Nephron (organoid): ENCODE measurements at regions not wholly inside any gene's neighbourhood (a gene's known extent, or its start where the extent isn't known, plus 50 kb on each side); places are given as distances from the start of the nearest gene placed in this dataset.

Source experiments
- H3K27ac Mint-ChIP-seq, 3 experiments: 2 replicates each; pipeline ENCODE4 v1.8.0; 2020; ENCODE audit warnings: mixed read lengths in 3 of 3, mild to moderate bottlenecking in 2 of 3, moderate library complexity in 1 of 3
- H3K27me3 Mint-ChIP-seq: 2 replicates; pipeline ENCODE4 v1.8.0; 2021; ENCODE audit warnings: low read depth, mild to moderate bottlenecking, moderate library complexity, mixed read lengths
- H3K36me3 Mint-ChIP-seq: 2 replicates; pipeline ENCODE4 v1.8.0; 2020; ENCODE audit warnings: low read depth, mixed read lengths
- H3K4me1 Mint-ChIP-seq: 2 replicates; pipeline ENCODE4 v1.8.0; 2020; ENCODE audit warnings: mixed read lengths
- H3K4me3 Mint-ChIP-seq, 3 experiments: 2 replicates each; pipeline ENCODE4 v1.8.0; 2020; ENCODE audit warnings: mild to moderate bottlenecking in 3 of 3, mixed read lengths in 3 of 3, moderate library complexity in 2 of 3
- H3K9me3 Mint-ChIP-seq: 2 replicates; pipeline ENCODE4 v1.8.0; 2020; ENCODE audit warnings: mixed read lengths
- CTCF ChIP-seq, 3 experiments: fragments of 200-600 bp; sonication (generic); IDR thresholded peaks; one replicate each; pipeline ENCODE4 v1.5.0; 2021; ENCODE audit warnings: antibody characterized with exemption in 3 of 3; ENCODE audit not compliant: unreplicated experiment in 3 of 3

GRCh38 chr6:8361259-8361658 is 74.1 kb downstream of the SLC35B3 start:
- H3K4me1 Mint-ChIP-seq = no peaks in the 10 kb centered on the region
- no peak overlapping the region for H3K4me3 Mint-ChIP-seq
- no peak for TF ChIP-seq CTCF (IDR thresholded peaks at IDR 0.05; ENCODE audit: unreplicated experiment in 3 of 3)
- H3K27ac Mint-ChIP-seq = no peak overlapping the region
- no peaks in the 10 kb centered on the region for H3K9me3 Mint-ChIP-seq
- H3K27me3 Mint-ChIP-seq = no peaks in the 10 kb centered on the region
- no peaks in the 10 kb centered on the region for H3K36me3 Mint-ChIP-seq

GRCh38 chr6:8352966-8353340 is 82.4 kb downstream of the SLC35B3 start:
- no peaks in the 10 kb centered on the region for H3K4me1 Mint-ChIP-seq
- no peak for TF ChIP-seq CTCF (IDR thresholded peaks at IDR 0.05; ENCODE audit: unreplicated experiment in 3 of 3)

DNA sequence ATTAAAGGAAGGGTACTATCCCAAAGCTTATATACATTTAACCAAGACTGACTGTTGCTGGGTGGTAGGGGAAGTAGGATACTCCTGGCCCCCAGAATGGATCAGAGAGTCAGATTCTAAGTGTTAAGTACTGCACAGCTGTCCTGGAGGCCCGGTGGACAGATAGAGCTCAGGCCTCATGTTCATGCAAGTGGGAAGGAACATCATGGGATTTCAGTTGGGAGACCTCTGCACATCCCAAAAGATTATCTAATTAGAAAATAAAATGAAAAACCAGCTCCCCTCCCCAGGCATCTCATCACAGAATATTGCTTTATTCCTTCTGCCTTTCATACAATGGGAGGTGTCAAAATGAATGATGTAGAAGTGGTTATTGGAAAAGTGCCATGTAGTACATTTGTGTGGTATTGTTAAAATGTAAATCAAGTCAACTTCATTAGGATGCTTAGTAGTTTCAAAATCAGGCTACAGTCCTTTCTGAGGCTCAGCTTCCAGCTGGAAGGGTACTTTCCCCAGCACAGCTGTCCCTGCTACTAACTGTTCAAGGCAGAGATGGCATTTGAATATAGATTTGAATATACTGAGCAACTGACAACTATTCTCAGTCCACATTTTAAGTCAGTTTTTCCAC is 82.9 kb downstream of the SLC35B3 start:
- no peak for TF ChIP-seq CTCF (IDR thresholded peaks at IDR 0.05; ENCODE audit: unreplicated experiment in 3 of 3)
- Mint-ChIP-seq H3K4me3 (no peak overlapping the region), H3K36me3 (no peaks in the 10 kb centered on the region), H3K27ac (no peak overlapping the region), H3K27me3 (no peaks in the 10 kb centered on the region), H3K9me3 (peaks cover 2% of the 10 kb centered on the region), H3K4me1 (no peaks in the 10 kb centered on the region)

More at GRCh38 chr6:8352966-8353340, 82.4 kb downstream of the SLC35B3 start:
- Mint-ChIP-seq H3K9me3 (peaks cover 2% of the 10 kb centered on the region), H3K27ac (no peak overlapping the region), H3K36me3 (no peaks in the 10 kb centered on the region), H3K27me3 (no peaks in the 10 kb centered on the region), H3K4me3 (no peak overlapping the region)

DNA sequence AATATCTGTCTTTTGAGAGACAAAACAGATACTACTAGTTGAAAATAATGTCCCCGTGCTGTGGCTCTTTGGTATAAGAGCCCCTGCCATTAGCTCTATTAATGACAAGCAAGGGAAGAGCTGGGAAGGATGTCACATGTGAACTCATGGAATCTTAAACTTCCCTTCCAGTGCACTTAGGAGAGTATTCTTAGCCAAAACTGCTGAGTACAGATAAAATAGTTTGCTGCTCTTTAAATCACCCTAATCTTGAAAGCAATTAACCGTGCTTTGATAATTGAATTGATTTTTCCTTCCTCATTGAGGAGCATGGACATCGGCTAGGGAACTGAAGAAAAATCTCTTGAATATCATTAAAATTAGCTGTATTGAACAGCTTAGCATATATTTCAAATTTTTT is 91.7 kb downstream of the SLC35B3 start:
- no peak for TF ChIP-seq CTCF (IDR thresholded peaks at IDR 0.05; ENCODE audit: unreplicated experiment in 3 of 3)
- H3K36me3 Mint-ChIP-seq = no peaks in the 10 kb centered on the region
- no peak overlapping the region for H3K27ac Mint-ChIP-seq
- no peak overlapping the region for H3K4me3 Mint-ChIP-seq
- H3K9me3 Mint-ChIP-seq = peaks cover 7% of the 10 kb centered on the region
- H3K27me3 Mint-ChIP-seq = no peaks in the 10 kb centered on the region
- H3K4me1 Mint-ChIP-seq = no peaks in the 10 kb centered on the region

DNA sequence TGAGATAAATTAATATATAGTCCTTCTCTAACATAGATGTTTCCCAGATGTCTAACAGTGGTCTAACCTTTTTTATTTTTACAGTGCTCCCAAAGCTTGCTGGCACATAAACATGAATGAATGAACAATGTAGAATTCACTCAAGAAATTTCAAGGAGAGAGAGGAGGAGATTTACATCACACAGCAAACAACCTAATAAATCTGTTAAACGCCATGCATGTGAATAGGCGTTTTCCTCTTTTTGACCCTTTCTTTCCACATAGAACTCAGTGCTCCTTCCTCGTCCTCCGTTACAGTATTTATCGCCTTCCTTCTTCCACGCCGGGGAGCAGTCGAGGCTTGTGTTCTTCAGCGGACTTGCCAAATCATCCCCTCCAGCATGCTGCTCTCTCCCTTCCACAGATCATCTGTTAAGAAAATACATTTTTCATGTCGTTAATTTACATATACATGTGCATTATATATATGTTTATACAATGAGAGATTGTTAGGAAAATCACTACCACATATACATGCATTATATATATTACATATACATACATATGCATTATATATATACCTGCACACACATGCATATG is 93.0 kb downstream of the SLC35B3 start:
- H3K27me3 Mint-ChIP-seq = no peaks in the 10 kb centered on the region
- peaks cover 7% of the 10 kb centered on the region for H3K9me3 Mint-ChIP-seq
- no peak overlapping the region for H3K27ac Mint-ChIP-seq
- H3K36me3 Mint-ChIP-seq = no peaks in the 10 kb centered on the region
- no peaks in the 10 kb centered on the region for H3K4me1 Mint-ChIP-seq
- no peak for TF ChIP-seq CTCF (IDR thresholded peaks at IDR 0.05; ENCODE audit: unreplicated experiment in 3 of 3)
- H3K4me3 Mint-ChIP-seq = no peak overlapping the region

- Mint-ChIP-seq H3K4me1 (no peaks in the 10 kb centered on the region), H3K36me3 (no peaks in the 10 kb centered on the region), H3K4me3 (no peak overlapping the region), H3K9me3 (no peaks in the 10 kb centered on the region), H3K27me3 (no peaks in the 10 kb centered on the region), H3K27ac (no peak overlapping the region)
- no peak for TF ChIP-seq CTCF (IDR thresholded peaks at IDR 0.05; ENCODE audit: unreplicated experiment in 3 of 3)
These were observed 98.2 kb downstream of the SLC35B3 start for GRCh38 chr6:8337147-8337546.
